ENCODE measurements at regions not wholly inside any gene's neighbourhood (a gene's known extent, or its start where the extent isn't known, plus 50 kb on each side); places are given as distances from the start of the nearest gene placed in this dataset.

GRCh38 chr3:99211309-99211708 is 309.8 kb upstream of the DCBLD2 start:
- Histone ChIP-seq H3K27ac (no peak overlapping the region), H3K27me3 (no peaks in the 10 kb centered on the region), H3K9me3 (peaks cover 0 to 7% of the 10 kb centered on the region in 2 donors), H3K36me3 (no peaks in the 10 kb centered on the region), H3K4me3 (no peak overlapping the region), H3K4me1 (no peaks in the 10 kb centered on the region)
- TF ChIP-seq CTCF (IDR thresholded peaks at IDR 0.05) (no peak), POLR2AphosphoS5 (IDR thresholded peaks at IDR 0.05) (no peak), POLR2A (IDR thresholded peaks at IDR 0.05) (no peak)
- DNase-seq (ENCODE audit: low spot score in 2 of 2), result no peak
- intact Hi-C loops (cut with DNase I; ENCODE audit: low total_unique reads), result no loop called here

- Histone ChIP-seq H3K36me3 (no peaks in the 10 kb centered on the region), H3K4me1 (no peaks in the 10 kb centered on the region), H3K4me3 (no peak overlapping the region), H3K27me3 (no peaks in the 10 kb centered on the region), H3K27ac (no peak overlapping the region), H3K9me3 (peaks cover 0 to 21% of the 10 kb centered on the region in 2 donors)
- TF ChIP-seq CTCF (IDR thresholded peaks at IDR 0.05) (no peak), POLR2A (IDR thresholded peaks at IDR 0.05) (no peak), POLR2AphosphoS5 (IDR thresholded peaks at IDR 0.05) (no peak)
- no peak for DNase-seq (ENCODE audit: low spot score in 2 of 2)
- intact Hi-C loops (cut with DNase I; ENCODE audit: low total_unique reads), result no loop called here
Observed at GRCh38 chr3:99199021-99199420, 297.5 kb upstream of the DCBLD2 start.

- intact Hi-C loops (cut with DNase I; ENCODE audit: low total_unique reads), result no loop called here
- no peaks in the 10 kb centered on the region for H3K36me3 ChIP-seq
- H3K9me3 ChIP-seq, result peaks cover 0 to 18% of the 10 kb centered on the region in 2 donors
- no peaks in the 10 kb centered on the region for H3K27me3 ChIP-seq
- H3K4me1 ChIP-seq, result no peaks in the 10 kb centered on the region
- H3K4me3 ChIP-seq, result no peak overlapping the region
- no peak for DNase-seq (ENCODE audit: low spot score in 2 of 2)
- H3K27ac ChIP-seq, result no peak overlapping the region
- TF ChIP-seq POLR2AphosphoS5 (IDR thresholded peaks at IDR 0.05), result no peak
- no peak for TF ChIP-seq POLR2A (IDR thresholded peaks at IDR 0.05)
- TF ChIP-seq CTCF (IDR thresholded peaks at IDR 0.05), result no peak
Observed at GRCh38 chr3:99191186-99191585, 289.7 kb upstream of the DCBLD2 start.

- no peaks in the 10 kb centered on the region for H3K27me3 ChIP-seq
- H3K9me3 ChIP-seq, result peaks cover 0 to 10% of the 10 kb centered on the region in 2 donors
- H3K4me3 ChIP-seq, result no peak overlapping the region
- no peaks in the 10 kb centered on the region for H3K4me1 ChIP-seq
- TF ChIP-seq CTCF (IDR thresholded peaks at IDR 0.05) (no peak), POLR2A (IDR thresholded peaks at IDR 0.05) (no peak), POLR2AphosphoS5 (IDR thresholded peaks at IDR 0.05) (no peak)
- no peak overlapping the region for H3K27ac ChIP-seq
- DNase-seq (ENCODE audit: low spot score in 2 of 2), result no peak
- intact Hi-C loops (cut with DNase I; ENCODE audit: low total_unique reads), result no loop called here
- no peaks in the 10 kb centered on the region for H3K36me3 ChIP-seq
Observed at GRCh38 chr3:99188936-99189335, 287.4 kb upstream of the DCBLD2 start.

- no peaks in the 10 kb centered on the region for H3K27me3 ChIP-seq
- no peak for DNase-seq (ENCODE audit: low spot score in 2 of 2)
- H3K4me3 ChIP-seq, result no peak overlapping the region
- no peaks in the 10 kb centered on the region for H3K9me3 ChIP-seq
- no peak overlapping the region for H3K27ac ChIP-seq
- H3K4me1 ChIP-seq, result no peaks in the 10 kb centered on the region
- TF ChIP-seq CTCF (IDR thresholded peaks at IDR 0.05) (no peak), POLR2A (IDR thresholded peaks at IDR 0.05) (no peak), POLR2AphosphoS5 (IDR thresholded peaks at IDR 0.05) (no peak)
- H3K36me3 ChIP-seq, result no peaks in the 10 kb centered on the region
- intact Hi-C loops (cut with DNase I; ENCODE audit: low total_unique reads), result no loop called here
Observed at GRCh38 chr3:99186016-99186415, 284.5 kb upstream of the DCBLD2 start.
